NB4 (cell line): ENCODE measurements at regions not wholly inside any gene's neighbourhood (a gene's known extent, or its start where the extent isn't known, plus 50 kb on each side); places are given as distances from the start of the nearest gene placed in this dataset.

Experiments used
- TF ChIP-seq, protein P1 (sequence below): IDR thresholded peaks from 2 replicates; pipeline ENCODE4 v1.6.1; 2011; ENCODE audit warnings: low read depth, low read length
- TF ChIP-seq, protein P2 (sequence below): IDR thresholded peaks from one replicate; pipeline ENCODE4 v1.5.1; 2012; ENCODE audit warnings: low read depth, low read length

DNA sequence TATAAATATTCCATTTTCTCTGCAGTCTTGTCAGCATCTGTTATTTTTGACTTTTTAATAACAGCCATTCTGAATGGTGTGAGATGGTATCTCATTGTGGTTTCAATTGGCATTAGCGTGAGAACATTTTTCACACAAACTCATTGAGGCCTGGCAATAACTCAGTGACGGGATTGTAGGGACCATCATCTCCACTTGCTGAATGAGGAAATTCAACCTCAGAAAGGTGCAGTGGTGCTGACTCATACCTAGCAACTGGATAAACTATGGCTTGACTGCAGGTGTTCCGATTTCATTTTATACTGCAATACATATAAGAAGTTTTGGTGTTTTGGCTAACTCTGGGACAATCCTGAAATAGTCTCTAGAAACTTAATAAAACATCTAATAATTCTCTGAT is 88.3 kb upstream of the DDIT4L start:
- TF ChIP-seq, protein P1, sequence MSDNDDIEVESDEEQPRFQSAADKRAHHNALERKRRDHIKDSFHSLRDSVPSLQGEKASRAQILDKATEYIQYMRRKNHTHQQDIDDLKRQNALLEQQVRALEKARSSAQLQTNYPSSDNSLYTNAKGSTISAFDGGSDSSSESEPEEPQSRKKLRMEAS: no peak
- TF ChIP-seq, protein P2, sequence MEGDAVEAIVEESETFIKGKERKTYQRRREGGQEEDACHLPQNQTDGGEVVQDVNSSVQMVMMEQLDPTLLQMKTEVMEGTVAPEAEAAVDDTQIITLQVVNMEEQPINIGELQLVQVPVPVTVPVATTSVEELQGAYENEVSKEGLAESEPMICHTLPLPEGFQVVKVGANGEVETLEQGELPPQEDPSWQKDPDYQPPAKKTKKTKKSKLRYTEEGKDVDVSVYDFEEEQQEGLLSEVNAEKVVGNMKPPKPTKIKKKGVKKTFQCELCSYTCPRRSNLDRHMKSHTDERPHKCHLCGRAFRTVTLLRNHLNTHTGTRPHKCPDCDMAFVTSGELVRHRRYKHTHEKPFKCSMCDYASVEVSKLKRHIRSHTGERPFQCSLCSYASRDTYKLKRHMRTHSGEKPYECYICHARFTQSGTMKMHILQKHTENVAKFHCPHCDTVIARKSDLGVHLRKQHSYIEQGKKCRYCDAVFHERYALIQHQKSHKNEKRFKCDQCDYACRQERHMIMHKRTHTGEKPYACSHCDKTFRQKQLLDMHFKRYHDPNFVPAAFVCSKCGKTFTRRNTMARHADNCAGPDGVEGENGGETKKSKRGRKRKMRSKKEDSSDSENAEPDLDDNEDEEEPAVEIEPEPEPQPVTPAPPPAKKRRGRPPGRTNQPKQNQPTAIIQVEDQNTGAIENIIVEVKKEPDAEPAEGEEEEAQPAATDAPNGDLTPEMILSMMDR: no peak
